AG04450 (cell line): ENCODE measurements at regions not wholly inside any gene's neighbourhood (a gene's known extent, or its start where the extent isn't known, plus 50 kb on each side); places are given as distances from the start of the nearest gene placed in this dataset.

ENCODE experiments used
- CTCF ChIA-PET: fragments of 300-600, 350-600 bp; formaldehyde crosslinking; extraction: SDS; loops from one replicate; lab custom pipeline; 2022; ENCODE audit warnings: antibody characterized with exemption, inconsistent platforms; lab: Charles Lee
- POLR2A ChIA-PET: fragments of 350-600 bp; formaldehyde crosslinking; extraction: SDS; loops from one replicate; lab custom pipeline; 2021; ENCODE audit warnings: antibody characterized with exemption, inconsistent platforms; lab: Yijun Ruan, JAX
- DNase-seq: peaks from one replicate; pipeline ENCODE4 v3.0.0-alpha.2; 2011; ENCODE audit warnings: low read depth, low spot score
- H3K27ac ChIP-seq: one replicate; pipeline ENCODE4 v1.5.1; 2012; ENCODE audit warnings: low read depth, low read length, control low read depth
- H3K27me3 ChIP-seq: one replicate; pipeline ENCODE4 v1.6.0; 2012; ENCODE audit warnings: low read length; ENCODE audit not compliant: control insufficient read depth, insufficient read depth
- H3K4me3 ChIP-seq: 2 replicates; pipeline ENCODE4 v1.5.1; 2011; ENCODE audit warnings: mild to moderate bottlenecking, low read depth, low read length, control low read depth
- H3K9me3 ChIP-seq: 2 replicates; pipeline ENCODE4 v1.5.1; 2012; ENCODE audit warnings: low read length; ENCODE audit not compliant: control insufficient read depth, insufficient read depth
- TF ChIP-seq, protein P1 (sequence below): IDR thresholded peaks from 2 replicates; pipeline ENCODE4 v1.5.1; 2011; ENCODE audit warnings: low read depth, low read length, control low read depth, inconsistent platforms

DNA sequence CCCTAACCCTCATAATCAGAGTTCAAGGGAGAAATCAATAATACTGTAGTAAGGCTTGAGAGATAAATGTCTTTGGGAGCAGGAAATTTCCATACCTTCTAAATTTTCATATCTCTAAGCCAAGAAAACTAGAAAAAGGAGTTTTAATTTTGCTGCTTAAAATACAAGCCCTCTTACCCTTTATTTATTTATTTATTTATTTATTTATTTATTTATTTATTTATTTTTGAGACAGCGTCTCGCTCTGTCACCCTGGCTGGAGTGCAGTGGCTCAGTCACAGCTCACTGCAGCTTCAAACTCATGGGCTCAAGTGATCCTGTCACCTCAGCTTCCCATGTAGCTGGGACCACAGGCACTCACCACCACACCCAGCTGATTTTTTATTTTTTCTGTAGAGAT, 69.0 kb upstream of the GNAO1 start:
- H3K27me3 ChIP-seq, result no peaks in the 10 kb centered on the region
- no peaks in the 10 kb centered on the region for H3K9me3 ChIP-seq
- no peak for DNase-seq
- TF ChIP-seq, protein P1, sequence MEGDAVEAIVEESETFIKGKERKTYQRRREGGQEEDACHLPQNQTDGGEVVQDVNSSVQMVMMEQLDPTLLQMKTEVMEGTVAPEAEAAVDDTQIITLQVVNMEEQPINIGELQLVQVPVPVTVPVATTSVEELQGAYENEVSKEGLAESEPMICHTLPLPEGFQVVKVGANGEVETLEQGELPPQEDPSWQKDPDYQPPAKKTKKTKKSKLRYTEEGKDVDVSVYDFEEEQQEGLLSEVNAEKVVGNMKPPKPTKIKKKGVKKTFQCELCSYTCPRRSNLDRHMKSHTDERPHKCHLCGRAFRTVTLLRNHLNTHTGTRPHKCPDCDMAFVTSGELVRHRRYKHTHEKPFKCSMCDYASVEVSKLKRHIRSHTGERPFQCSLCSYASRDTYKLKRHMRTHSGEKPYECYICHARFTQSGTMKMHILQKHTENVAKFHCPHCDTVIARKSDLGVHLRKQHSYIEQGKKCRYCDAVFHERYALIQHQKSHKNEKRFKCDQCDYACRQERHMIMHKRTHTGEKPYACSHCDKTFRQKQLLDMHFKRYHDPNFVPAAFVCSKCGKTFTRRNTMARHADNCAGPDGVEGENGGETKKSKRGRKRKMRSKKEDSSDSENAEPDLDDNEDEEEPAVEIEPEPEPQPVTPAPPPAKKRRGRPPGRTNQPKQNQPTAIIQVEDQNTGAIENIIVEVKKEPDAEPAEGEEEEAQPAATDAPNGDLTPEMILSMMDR, result no peak
- no peak overlapping the region for H3K27ac ChIP-seq
- ChIA-PET CTCF (no interaction called here), POLR2A (no interaction called here)
- no peak overlapping the region for H3K4me3 ChIP-seq

DNA sequence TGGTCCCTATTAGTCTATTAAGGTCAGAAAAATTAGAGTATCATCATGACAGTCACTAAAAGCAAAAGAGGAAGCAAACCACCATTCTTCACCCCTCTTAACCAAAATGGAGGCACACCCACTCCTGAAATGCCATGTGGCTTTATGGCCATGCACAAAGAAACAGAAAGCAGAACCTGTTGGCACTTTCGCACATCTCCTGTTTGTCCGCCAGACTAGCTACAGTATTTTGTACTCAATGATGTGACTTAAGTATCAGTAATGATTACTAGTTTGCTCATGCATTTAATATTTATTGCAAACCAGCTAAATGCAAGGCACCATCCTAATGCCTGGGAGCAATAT, 70.2 kb upstream of the GNAO1 start:
- H3K4me3 ChIP-seq, result no peak overlapping the region
- TF ChIP-seq, protein P1, result no peak
- POLR2A ChIA-PET, result no interaction called here
- CTCF ChIA-PET, result no interaction called here
- no peak for DNase-seq
- no peaks in the 10 kb centered on the region for H3K9me3 ChIP-seq
- no peak overlapping the region for H3K27ac ChIP-seq
- no peaks in the 10 kb centered on the region for H3K27me3 ChIP-seq

DNA sequence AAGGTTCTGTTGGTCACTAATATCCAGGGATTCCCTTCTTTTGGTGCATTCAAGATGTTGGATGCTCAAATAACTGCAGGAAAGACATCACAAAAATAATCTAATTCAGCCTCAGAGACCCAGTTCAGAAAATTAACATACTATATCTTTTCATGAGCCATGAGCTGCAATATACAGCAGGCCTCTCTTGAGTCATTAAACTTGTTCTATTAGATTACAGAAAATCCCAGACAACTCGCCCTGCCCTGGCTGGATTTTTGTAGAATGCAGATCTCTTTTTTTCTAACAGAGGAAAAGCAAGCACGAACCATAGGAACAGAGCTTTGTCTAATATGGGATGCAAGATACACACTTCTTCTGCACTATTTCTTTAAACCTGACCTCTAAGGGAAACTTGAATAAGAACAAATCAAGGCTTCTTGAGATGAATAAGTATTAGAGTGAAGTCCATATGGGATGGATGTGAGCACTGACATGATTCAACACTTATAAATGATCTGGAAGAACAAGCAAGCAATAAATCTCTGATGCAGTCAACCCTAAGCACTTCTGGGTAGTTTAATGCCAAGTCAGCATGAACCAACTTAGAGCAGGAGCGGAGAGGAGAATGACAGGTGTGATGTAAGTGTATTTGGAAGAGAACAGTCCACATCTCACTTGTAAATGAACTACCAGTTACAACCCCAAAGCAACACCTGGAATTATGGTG, 70.7 kb upstream of the GNAO1 start:
- Histone ChIP-seq H3K9me3 (no peaks in the 10 kb centered on the region), H3K27me3 (no peaks in the 10 kb centered on the region), H3K4me3 (no peak overlapping the region), H3K27ac (no peak overlapping the region)
- ChIA-PET POLR2A (no interaction called here), CTCF (no interaction called here)
- DNase-seq, result no peak
- TF ChIP-seq, protein P1, result no peak

- Histone ChIP-seq H3K9me3 (no peaks in the 10 kb centered on the region), H3K27me3 (no peaks in the 10 kb centered on the region), H3K4me3 (no peak overlapping the region), H3K27ac (no peak overlapping the region)
- ChIA-PET POLR2A (no interaction called here), CTCF (no interaction called here)
- no peak for DNase-seq
- TF ChIP-seq, protein P1, result no peak
Measured at GRCh38 chr16:56119133-56119532, 72.2 kb upstream of the GNAO1 start.

DNA sequence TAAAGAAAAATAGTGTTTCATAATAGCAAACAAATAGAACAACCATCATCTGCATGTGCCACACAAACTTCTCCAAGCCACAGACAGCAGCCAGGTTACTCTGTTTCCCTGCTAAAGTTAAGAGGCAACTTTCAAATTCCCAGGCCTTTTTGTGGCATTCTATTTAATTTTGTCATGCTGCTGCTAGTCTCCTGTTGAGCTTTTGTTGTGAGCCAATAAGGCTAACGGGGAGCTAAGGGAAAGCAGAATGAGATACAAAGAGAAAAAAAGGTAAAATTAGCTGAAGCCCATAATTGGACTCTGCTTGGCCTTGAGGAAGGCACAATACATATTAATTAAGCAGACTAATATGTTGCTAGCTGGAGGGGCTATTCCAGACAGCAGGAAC, 74.7 kb upstream of the GNAO1 start:
- DNase-seq, result no peak
- ChIA-PET POLR2A (no interaction called here), CTCF (no interaction called here)
- no peaks in the 10 kb centered on the region for H3K9me3 ChIP-seq
- H3K27ac ChIP-seq, result no peak overlapping the region
- no peaks in the 10 kb centered on the region for H3K27me3 ChIP-seq
- TF ChIP-seq, protein P1, result no peak
- H3K4me3 ChIP-seq, result no peak overlapping the region
